Fibroblast of skin of left quadriceps (primary cell): ENCODE measurements at regions not wholly inside any gene's neighbourhood (a gene's known extent, or its start where the extent isn't known, plus 50 kb on each side); places are given as distances from the start of the nearest gene placed in this dataset.
"Not testable (repeated sequence)": the region's sequence is repeated elsewhere in the genome, so short reads cannot be mapped to it uniquely, and the experiment has no call there.

Experiments used
- DNase-seq, 2 experiments: peaks; one replicate each; pipeline ENCODE4 v3.0.0-alpha.2; 2013; ENCODE audit warnings: low read depth in 2 of 2

DNA sequence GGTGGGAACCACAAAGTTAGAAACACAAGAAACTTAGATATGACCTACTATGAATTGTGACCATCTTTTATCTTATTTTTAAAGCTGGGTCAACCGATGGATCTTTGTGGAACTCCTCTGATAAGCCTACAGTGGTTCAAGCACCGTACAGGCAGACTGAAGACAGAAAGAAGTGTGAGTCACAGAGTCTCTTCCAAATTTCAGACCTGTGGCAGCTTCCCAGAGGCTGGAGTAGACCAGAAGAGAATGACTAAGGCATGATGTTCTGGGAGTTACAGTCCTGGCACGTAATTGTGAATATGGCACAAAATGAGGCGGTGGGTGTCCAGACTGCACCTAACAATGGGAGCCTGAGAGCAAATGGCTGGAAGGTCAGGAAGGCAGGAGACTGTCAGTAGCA, 70.0 kb downstream of the LMO4 start:
- DNase-seq, result peak; percentile 49 to 52

GRCh38 chr1:87399264-87399663, 70.6 kb downstream of the LMO4 start:
- no peak for DNase-seq

- DNase-seq, result no peak
These were observed 71.0 kb downstream of the LMO4 start for GRCh38 chr1:87399701-87400100.

DNA sequence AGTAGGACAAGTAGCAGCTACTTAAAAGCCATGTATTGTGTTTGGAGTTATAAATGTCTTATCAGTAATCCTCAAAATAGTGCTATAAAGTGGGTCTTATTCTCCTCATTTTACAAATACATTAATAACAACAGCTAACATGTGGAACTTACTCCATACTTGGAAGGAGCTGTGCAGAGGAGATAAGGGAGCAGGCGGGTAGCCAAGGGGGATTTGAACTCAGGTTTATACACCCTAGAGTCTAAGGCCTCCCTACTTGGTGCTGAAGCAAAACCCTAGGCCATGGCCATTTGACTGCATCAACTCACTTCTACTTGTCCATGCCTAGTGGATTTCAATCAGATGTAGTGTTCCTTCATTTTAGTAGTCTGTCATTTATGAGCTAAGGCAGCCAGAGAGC, 72.1 kb downstream of the LMO4 start:
- DNase-seq, result no peak

DNA sequence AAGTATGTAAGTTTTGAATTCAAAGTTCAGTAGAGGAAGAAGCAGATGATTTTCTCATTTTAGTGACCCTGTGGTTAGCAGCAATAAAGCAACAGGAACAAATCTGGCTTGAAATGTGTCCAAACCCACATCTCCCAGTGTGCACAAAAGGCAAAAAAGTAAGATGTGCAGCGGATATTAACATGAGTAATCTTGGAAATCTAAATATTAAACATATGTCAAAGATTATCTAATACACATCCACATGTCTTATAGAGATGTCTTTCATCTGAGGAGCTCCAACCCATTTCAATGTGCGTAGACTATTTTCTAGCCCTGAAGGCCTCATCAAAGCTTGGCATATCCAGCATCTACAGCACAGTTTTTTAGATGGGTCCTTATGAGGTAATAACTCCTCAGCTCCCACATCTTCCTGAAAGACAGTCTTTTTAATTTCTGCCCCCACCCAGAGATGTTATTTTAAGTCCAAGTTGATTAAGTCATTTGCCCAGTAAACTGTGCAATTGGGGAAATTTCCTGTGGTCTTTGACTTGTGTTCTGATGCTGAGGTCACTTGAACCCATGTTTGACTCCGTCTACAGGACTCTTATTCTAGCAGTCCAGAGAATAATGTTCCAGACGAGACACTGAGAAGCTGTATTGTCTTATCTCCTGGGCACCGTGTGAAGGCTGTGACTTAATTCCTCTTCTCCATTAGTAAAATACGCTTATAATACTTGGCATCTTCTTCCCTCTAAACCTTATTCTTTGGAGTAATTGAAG, 73.7 kb downstream of the LMO4 start:
- DNase-seq, result peak; percentile 97 to 98

DNA sequence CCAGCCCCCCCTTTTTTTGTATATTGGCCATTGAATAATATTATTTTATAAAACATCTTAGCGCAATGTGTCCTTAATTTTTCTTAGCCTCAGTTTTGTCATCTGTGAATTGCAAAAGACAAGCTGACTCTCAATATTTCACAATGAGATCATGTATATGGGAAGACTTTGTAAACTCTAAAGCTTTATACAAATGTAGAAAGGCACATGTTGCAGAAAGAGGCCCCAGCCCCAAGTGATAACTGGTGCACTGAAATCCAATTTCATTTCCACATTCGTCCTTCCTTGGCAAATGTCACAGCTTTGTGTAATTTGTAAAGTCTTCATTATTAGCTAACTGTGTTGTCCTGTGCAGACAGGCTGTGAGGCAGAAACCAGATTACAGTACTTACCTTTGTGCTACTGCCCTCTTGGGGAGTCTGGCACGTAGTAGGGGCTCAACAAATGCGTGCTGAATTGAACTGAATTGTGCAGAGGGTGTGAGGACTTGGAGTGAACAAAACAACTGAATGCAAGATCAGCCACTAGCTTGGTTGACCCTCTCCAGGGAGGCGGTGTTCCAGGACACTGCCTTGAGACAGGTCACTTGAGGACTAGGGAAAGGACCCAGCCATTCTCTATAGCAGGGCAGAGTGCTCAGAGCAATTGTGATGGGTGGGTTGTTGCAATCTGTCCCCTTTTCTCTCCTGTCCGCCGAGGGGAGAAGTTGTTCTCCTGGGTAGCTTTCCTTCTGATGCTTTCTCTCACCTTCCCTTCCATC, 74.6 kb downstream of the LMO4 start:
- DNase-seq, result no peak

GRCh38 chr1:87404296-87404695, 75.6 kb downstream of the LMO4 start:
- DNase-seq, result no peak

- no peak for DNase-seq
These were observed 80.1 kb downstream of the LMO4 start for GRCh38 chr1:87408665-87409248.

DNA sequence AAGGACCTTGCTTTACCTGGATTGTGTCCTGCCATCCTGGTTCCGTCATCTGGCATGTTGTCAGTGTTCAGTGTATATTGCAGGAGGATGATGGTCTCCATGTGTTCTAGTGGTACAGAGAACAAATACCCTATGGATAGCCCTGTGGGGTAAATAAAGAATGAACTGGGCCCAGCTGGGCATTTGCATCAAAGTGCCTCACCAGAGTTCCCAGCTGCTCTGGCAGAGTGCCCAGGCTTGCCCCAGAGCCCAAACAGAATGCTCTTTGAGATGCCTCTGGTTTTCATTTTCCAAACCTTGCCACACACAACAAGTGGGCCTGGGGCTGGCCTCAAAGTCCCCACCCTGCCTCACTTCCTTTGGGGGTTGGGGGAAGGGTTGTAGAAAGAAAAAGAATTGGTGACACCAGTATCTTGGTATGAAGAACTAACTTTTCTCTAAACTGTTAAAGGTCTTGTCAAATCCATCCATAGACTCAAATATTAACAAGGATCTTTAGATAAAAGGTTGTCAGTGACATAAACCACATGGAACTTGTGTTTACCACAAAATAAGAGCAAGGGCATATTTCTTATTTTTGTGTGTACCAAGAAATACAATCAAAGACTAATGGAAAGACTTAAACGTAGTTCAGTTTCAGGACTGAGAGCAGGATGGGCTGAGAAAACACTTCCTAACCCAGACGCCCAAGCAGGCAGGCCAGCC, 82.2 kb downstream of the LMO4 start:
- DNase-seq, result no peak

- DNase-seq, result not testable (repeated sequence)
These were observed 85.2 kb downstream of the LMO4 start for GRCh38 chr1:87413846-87414245.

DNA sequence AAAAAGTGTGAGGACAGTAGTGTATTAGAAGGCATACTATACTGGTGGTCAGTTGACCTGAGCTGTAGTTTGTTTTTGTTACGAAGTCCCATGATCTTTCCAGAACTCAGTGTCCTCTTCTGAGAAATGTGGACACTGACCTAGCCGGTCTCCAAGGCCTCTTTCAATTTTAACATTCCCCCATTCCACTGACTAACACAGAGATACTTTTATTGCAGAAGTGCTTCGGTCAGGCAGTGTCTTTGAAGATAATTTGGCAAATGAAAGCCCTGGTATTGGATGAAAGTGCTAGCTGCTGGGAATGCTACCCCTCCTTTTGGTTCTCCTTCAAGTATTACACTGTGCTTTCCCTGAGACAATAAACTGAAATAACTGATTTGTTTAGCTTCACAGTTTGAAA, 89.4 kb downstream of the LMO4 start:
- DNase-seq, result no peak

DNA sequence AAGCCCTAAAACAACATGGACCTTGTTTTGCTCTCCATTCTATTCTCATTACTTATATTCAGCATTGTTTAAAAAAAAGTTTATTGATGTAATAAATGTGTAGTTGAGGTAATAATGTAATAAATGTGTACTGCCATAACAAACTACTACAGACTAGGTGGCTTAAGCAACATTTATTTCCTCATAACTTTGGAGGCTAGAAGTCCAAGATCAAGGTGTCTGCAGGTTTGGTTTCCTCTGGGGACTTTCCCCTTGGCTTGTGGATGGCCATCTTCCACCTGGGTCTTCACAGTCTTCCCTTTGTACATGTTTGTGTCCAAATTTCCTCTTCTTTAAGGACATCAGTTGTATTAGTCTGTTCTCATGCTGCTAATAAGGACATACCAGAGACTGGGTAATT, 93.1 kb downstream of the LMO4 start:
- no peak for DNase-seq

- no peak for DNase-seq
These were observed 95.9 kb downstream of the LMO4 start for GRCh38 chr1:87424541-87424940.

DNA sequence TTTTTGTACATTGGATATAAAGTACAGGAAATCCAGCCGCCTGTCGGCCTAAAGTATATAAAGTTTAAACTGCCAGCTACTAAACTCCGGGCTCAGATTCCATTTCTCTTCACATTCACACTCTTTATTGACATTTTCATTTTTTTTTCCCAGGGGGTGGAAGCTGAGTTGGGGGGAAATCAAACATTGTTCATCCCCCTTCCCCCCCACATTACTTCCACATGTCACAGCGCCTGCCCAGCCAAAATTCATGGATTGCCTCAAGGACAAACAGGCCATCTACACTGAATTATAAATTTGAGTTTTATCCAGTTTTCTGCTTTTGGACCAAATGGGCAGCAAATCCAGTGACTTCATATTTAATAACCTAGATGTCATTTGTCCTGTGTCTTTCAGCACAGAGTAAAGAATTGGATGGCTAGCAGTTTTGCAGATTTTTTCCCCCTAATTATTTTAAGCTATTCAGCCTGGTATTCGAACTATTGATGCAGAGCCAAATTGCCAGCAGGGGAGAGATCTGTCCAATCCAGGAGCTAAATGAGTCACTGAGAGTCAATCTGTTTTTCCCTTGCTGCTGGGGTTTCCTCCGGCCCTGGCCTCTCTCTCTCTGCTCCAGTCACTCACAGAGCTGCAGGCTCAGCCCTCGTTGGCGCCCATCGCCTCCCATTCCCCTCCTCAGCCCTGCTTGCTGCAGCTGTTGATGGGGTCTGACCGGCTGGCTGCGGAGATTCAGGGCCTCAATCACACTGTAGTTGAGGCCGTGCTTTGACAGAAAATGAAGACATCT, 98.0 kb downstream of the LMO4 start:
- DNase-seq, result peak in 1 of 2 experiments; percentile 20

GRCh38 chr1:87428367-87428766, 99.7 kb downstream of the LMO4 start:
- DNase-seq, result no peak

GRCh38 chr1:87428883-87429282, 100.2 kb downstream of the LMO4 start:
- DNase-seq, result no peak

- DNase-seq, result no peak
These were observed 104.0 kb downstream of the LMO4 start for GRCh38 chr1:87432685-87433084.

GRCh38 chr1:87433101-87433500, 104.4 kb downstream of the LMO4 start:
- not testable (repeated sequence) for DNase-seq

DNA sequence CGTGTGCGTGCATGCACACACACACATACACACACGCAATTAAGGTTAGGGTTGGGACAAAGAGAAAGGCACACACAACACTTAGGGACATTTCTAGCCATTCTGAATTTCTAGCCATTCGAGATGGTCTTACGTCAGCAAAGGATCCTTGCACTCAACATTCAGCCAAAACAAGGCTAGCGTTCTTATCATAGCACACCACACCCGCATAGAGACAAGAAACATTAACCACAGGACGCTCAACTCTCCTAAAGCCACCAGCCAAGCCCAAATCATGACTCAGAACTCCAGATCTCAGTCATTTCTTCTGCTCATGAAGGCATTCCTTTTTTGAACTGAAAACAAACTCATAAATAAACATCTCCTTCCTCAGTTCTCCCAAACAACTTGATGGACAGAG, 106.8 kb downstream of the LMO4 start:
- DNase-seq, result no peak

DNA sequence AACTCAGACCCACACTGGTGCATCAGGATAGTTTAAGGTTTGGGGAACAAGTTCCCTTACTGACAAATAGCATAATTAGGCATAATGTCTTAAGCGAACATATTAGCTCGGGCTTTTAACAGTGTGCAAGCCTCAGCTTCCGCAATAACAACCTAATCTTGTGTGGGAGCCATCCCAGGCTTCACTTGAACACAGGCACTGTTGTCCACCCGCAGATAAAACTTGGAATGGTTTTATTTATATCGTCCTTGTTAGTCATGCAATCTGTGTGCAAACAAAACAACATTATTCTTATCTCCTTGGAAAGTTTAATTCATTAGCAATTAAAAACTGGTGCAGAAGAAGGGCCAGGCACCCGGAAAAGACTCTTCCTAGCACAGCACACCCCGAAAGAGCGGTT, 107.4 kb downstream of the LMO4 start:
- DNase-seq, result not testable (repeated sequence)

DNA sequence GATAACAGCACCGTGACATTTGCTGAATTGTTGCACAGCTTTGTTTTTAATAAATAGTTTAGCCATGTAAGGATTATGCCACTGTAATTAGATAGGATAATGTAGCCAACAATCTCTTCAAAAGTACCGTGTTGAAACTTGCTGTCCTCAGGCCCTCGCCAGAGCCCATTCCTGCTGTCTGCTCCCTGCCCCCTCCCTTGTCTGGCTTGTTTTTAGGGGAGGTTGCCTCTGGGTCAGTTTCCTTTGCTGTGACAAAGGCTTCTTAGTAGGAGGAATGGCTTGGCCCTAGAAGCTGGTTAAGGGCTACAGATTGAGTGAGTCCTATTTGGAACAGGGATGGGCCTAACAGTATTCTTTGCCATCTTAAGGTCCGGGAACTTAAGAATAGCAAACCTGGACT, 107.9 kb downstream of the LMO4 start:
- no peak for DNase-seq
